ENCODE measurements at regions not wholly inside any gene's neighbourhood (a gene's known extent, or its start where the extent isn't known, plus 50 kb on each side); places are given as distances from the start of the nearest gene placed in this dataset.
A peak's percentile ranks its signal among the peaks of the same experiment; 100 is the strongest.
"Not testable (repeated sequence)": the region's sequence is repeated elsewhere in the genome, so short reads cannot be mapped to it uniquely, and the experiment has no call there.

DNA sequence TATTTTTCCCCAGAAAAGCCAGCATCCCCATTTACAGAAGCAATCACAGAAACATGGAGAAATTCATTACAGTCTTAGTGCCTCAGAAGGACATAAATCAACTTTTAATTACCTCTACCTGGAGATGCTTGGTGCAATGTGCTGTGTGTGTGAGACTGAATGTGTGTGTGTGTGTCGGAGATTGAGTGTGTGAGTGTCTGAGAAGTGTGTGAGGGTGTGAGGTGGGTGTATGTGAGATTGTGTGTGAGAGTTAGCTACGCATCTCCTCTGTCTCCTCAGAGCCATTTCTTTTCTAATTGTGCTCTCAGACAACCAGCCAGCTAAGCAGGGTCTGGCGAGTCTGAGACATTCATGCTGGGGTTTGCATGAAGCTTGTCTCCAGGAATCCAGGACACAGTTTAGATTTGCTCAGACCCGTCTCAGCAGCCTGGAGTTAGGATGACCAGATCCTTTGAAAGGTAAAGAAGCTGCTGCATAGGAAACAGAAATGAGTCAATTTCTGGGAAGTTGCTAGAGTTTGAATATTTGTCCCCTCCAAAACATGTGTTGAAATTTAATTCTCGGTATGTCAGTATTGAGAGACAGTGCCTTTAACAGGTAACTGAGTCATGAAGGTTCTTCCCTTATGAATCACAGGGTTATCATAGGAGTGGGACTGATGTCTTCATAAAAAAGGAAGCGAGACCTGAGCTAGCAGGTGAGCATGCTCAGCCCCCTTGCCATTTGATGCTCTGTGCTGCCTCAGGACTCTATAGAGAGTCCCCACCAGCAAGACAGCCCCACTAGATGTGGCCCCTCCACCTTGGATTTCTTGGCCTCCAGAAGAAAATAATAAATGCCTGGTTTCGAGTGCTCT is 199.0 kb upstream of the PLGLB2 start:
- peak; percentile 57 for ATAC-seq

DNA sequence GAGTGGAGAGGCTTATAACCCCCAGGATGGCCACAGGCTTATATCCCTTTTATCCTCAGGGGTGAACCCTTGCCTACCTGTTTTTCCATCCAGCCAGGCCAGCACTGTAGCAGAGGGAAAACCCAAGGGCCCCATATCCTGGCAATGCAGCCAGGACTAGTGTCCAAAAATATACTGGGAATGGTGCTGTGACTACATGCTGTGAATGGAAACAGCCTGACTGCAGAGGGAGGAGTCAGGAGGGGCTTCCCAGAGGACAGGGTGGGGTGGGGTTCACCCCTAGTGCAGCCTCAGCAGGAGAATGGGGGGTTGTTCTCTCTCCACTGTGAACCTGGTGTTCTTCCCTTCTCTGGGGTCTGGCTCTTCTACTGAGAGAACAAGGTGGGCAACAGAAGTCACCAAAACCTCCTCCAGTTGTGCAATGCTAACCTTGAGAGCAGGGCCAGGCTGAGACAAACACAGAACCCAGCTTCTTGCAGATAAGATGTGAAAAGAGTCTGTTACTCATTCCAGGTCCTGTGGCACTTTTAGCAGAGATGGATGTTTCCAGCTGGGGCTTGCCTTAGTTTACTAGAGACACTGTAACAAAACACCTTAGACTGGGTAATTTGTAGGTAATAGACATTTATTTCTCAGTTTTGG is 198.2 kb upstream of the PLGLB2 start:
- peak; percentile 28 for ATAC-seq

DNA sequence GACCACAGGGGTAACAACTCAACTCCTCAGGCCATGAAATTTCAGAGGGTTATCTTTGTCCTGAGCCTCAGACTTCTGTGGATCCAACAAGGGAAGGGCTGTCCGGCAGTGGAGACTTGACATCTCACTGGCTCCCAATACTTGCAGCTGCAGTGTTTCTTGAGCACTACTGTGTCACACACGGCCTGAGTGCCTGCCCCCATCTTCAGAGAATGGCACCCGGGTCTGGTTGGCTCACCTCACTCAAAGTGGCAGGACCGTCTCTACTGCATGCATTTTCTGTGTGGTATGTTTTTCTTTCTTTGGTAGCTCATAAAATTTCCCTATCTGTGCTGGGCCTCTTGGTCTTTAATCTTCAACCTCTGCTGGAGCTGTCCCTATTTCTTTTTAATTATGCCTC is 193.2 kb upstream of the PLGLB2 start:
- not testable (repeated sequence) for ATAC-seq

DNA sequence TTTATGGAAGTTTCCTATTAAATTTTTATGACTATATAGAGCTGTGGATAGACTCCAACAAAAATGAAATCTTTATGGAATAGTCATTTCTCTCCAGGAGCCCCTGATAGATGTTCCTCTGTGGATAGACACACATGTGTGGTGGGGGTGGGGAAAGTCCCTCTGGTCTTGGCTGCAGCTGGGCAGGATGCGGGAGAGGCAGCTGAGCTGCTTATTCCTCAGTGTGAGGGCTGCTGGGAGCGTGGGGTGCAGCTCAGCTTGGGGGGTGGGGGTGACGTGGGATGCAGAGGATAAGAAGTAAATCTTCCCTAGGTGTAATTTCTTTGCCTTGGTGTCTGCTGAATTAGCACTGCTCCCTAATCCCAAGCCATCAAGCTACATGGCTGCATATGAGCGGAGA is 192.8 kb upstream of the PLGLB2 start:
- not testable (repeated sequence) for ATAC-seq

DNA sequence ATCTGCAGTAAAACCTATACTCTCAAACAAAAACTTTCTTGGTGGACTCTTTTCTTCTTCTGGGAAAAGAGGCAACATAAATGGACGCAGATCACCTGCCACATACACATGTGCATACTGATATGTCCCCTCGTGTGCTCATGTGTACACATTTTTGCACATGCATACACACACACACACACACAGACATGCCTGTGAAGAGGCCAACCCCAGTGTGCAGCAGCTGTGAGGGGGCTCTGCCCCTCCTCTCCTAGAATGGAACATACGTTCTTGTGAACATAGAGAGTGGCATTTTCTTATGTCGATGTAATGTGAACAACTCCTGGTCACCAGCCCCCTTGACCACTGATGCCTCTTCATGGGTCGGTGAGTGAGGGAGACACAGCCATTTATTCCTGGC is 188.9 kb upstream of the PLGLB2 start:
- peak; percentile 15 for ATAC-seq

DNA sequence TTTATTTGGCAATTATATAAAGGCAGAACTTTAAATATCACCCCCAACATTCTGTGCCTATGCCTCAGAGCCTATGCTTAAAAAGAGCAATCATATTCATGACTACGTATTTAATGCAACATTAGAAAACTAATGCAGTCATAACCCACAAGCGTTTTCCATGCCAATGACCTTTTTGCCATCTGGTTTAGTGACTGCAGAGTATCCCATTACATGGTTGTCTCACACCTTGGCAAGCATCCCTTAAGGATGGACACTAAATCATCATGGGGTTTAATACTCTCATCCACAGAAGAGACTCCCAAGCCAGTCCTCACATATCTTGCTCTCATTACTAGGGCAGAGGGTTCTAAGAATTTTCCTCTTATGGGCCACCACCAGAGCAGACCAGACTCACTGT is 188.2 kb upstream of the PLGLB2 start:
- ATAC-seq: not testable (repeated sequence)

DNA sequence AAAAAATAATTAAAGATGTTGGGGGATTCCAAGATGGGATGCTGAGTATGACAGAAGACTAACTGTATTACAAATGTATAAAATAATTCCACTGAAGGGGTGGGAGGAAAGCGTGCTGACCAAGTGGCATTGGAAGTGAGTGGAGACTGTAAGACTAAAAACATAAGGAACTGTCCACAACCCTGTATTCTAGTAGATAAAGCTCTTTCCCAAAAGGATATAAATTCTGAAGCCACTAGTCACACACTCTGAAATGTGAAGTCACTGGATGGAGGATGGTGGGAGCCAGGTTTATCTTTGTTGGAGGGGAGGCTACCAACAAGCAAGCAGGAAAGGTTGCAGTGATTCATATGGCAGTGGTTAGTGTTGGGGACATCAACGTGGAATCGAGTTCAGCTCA is 182.8 kb upstream of the PLGLB2 start:
- ATAC-seq: not testable (repeated sequence)

DNA sequence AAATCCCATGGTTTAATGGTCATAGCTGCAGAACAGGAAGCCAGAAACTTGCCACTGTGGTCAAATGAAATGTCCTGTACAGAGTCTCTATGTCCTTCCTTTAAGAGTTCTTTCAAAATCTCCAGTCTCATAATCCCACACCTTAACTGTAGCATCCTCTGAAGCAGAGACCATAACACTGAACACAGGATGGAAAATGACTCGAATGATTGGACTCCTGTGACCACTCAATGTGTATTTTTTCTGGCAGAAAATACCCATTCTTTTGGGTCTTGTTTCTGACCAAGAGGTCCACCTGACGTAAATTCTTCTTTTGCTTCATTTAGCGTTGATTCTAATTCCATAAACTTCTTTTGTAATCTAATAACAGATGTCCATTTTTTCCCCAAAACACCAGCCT is 181.4 kb upstream of the PLGLB2 start:
- ATAC-seq: not testable (repeated sequence)

DNA sequence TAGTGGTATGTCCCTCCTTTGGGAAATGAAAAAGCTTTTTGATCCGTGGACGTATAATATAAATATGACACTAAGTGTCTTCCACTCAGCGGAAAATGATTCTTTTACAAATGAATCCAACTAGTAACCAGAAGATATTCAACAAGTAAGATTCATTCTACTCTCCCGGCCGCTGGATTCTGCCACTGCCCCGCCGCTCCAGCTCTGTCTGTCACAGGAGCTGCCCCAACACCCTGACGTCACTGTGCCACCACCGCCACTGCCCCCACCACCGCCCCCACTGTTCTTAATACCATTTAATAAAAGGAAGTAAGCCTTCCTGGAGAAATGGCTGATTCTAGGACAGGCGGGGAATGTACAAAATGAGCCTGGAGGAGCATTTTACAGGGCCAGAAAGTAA is 180.8 kb upstream of the PLGLB2 start:
- ATAC-seq: not testable (repeated sequence)

DNA sequence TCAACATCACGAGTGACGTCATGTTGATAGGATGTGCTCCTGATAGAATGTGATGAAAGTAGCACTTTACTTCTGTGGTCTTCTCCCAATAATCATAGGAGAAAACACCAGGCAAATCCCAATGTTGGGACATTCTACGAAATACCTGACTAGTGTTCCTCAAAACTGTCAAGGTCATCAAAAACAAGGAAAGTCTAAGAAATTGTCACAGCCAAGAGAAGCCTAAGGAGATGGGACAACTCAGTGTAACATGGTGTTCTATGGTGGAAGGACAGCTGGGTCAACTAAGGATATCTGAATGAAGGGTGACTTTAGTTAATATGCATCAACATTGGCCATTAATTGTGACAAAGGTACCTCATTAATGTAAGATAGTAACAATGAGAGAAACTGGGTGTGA is 180.0 kb upstream of the PLGLB2 start:
- not testable (repeated sequence) for ATAC-seq

DNA sequence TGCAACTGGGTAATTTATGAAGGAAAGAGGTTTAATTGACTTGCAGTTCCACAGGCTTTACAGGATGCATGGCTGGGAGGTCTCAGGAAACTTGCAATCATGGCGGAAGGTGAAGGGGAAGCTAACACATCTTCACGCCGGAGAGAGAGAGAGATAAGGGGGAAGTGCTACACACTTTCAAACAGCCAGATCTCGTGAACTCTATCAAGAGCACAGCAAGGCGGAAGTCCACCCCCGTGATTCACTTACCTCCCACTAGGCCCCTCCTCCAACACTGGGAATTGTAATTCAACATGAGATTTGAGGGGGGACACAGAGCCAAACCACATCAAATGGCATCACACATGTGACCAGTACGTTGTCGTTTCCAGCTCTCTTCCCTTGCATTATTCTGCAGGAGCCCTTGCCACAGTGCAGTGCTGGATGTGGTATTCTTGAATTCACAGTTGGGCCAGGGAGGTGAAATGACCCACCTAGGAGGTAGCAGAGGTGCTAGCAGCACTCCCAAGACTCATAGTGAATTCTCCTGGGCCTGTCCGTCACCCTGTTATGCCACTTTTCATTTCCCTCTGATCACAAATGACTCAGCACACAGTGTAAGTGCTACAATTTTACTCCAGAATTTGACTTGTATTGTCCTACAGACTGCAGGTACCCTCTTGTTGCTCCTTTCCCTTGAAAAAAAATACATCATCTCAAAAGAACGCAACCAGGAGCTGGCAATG is 179.2 kb upstream of the PLGLB2 start:
- ATAC-seq: not testable (repeated sequence)

DNA sequence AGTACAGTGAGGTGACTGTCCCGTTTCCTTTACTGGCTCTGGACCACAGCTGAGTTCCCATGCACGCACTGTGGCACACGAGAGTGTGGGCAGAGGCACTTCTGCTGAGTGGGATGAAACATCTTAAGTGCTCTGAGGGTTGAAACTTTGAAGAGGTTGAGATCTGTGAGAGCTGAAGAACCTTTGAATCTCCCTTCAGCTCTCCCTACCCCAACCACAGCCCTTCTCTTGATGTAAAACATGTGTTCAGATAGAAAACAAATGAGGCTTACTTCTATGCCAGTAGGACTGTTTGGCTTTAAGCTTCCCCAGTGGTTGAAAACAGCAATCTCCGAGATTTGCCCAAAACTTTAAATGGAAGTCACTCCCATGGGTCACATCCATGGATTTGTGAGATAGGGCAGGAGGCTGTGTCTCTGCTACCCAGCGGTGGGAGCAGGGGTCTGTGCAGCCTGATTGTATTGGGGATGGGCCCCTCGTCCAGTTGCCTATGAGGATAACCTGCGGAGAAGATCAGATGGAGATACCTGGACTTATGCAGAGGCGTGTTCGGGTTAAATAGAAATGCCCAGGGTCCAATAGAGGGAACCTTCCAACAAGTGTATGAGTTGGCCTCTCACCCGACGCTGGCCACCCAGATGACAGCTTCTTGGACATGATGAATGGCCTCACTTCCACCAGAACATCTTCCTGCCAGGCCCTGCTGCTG is 178.0 kb upstream of the PLGLB2 start:
- not testable (repeated sequence) for ATAC-seq

DNA sequence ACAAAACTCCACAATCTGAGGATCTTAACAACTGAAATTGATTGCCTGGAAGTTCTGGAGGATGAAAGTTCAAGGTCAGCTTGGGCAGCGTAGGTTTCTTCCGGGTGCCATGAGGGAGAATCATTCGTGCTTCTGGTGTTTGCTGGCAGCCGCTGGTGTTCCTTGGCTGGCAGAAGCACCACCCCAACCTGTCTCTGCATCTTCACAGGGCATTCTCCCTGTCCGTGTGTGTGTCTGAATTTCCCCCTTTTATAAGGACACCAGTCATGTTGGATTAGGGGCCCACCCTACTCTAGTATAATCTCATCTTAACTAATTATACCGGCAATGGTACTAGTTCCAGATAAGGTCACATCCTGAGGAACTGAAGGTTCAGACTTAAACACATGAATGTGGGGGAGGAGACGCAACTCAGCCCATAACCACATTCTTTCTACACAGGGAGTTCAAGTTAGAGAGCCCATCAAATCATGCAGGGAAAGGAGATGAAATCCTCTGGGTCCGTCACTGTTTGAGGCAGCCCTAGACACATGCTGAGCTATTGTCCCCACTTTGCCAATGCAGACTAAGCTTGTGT is 175.9 kb upstream of the PLGLB2 start:
- ATAC-seq: not testable (repeated sequence)

DNA sequence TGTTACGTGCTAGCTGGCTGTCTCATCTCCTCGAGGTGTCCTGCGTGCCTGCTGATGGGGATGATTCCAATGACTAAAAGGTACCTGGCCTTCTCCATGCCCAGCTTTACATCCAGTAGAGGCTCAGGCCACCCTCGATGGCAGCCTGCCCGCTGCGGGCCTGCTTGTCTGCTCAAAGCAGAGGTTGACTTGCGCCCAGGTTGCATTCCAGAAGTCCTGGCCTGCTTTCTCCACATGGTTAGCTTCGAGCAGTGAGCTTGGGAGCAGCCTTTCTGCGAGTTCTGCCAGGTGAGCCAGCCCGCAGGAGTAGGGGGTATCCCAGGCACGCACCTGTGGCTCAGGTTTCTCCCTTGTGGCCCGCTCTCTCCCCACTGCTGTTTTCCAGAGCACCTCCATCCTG is 175.0 kb upstream of the PLGLB2 start:
- not testable (repeated sequence) for ATAC-seq

DNA sequence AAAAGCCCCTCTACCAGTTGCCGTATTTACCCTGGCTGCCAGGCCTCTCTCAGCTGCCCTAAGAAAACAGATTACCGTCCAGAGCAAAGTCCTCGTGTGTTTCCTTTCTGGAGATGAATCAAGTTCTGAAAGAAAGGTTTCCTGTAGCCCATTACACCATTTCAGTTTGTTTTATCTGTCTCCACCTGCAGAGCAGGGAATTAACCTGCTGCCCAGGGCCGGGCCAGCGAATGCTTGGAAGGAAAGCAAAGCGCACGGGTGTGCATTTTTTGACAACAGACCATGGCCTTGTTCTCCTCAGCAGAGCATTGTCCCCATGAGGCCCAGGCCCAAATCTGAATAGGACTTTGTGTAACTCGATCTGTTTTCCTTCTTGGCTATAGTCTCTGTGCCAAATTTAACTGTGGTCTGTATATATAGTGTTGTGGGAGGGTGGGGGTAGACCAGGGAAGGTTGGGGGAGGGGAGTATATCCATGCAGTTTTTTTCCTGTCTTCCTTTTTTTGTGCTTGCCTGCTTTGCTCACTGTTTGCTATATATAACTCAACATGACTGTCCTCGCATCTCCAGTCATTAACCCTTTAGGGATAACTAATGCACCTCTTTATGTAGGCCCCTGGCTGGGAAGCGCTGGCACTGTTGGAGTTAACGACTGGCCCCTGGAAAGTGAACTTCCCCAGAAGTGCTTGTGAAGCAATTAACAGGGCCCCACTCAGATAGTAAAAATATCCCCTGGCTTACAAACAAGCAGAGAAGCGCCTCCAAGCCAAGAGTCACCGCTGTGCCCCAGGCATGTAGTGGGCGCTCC is 174.3 kb upstream of the PLGLB2 start:
- not testable (repeated sequence) for ATAC-seq

DNA sequence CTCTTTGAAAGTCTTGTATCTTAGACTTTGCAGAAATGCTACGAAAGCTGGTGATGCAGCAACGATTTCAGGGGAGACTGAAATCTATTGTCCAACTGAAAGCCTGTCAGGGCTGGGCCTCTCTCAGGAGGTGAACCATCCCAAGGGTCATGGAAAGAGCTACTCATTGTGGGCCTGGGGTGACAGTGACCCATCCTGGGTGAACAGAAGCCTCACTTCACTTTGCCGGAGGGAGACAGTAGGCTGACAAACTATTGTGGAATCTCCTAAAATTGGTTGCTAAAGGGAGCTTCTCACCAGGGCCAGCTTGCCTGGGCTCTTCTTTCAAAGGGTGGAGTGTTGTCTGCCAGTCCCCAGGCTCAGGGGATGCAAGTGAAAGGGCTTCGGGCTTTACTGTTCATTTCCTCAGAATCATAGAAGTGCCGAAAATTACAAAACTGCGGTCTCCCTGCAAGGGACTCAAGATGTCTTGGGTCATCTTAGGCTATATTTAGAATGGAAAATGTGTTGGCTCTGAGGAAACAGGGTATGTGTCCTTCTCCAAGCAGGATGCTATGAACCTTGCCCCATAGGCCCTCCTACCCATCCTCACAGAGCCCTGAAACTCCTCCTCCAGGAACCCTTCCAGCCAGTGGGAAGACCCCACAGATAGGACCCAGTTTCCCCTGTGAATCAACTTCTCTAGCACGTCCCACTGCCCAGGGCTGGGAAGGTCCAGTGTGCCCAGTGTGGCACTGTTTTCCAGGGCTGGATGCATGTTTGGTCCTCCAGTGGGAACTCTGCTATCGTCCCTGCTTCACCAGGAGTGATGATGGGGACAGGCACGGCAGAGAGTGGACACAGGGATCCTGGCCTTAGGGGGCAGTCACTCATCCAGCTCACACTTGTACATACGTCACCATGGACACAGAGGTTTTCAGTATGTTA is 173.4 kb upstream of the PLGLB2 start:
- ATAC-seq: not testable (repeated sequence)

DNA sequence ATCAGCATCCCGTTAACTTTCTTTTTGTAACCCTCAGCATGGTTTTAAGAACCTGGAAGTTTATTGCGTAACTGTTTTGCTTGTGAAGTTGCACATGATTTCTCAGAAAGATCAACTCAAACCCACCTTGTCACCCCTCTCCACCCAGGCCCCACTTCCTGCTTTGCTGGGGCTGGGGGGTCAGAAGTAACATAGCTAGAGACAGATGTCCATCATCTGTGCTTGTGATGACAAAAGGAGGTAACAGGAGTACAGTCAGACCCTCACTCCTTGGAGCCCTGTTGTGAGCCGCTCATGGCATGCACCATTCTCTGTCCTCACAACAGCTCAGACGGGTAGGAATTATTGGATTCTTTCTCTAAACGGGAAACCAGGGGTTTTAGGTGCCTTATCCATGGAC is 172.7 kb upstream of the PLGLB2 start:
- not testable (repeated sequence) for ATAC-seq

DNA sequence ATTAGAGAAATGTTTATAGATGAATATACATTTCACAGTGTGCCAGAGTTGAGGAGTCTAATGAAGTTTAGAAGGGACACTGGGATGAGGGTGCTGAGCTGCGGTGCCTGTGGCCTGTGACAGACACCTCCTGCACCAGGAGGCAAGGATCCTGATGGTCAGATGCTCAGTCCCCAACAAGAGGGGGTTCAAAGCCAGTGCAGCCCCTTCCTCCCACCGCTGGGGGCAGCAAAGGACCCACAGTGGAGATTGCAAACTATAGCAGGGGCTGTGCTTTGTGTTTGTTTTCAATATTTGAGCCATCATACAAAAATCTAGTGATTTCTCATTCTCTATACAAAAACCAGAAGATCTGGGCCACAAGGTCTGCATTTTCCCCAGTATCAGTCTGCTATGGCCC is 170.5 kb upstream of the PLGLB2 start:
- not testable (repeated sequence) for ATAC-seq

DNA sequence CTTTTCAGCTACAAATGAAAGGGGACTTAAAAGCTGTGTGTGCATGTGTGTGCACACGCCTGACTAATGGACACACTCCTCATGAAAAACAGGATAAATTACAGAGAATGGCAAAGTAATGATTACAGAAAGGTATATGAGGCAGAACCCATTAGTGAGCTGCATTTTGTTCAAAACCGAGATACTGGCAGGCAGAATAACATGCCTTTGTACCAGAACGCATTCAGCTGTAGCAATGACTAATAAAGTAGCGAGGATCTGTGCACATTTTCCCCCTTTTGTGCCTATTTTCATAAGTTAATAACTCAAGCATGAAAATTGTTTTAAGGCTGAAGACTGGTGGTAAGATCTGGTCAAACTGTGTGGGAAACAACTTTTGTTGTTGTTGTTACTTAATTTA is 165.7 kb upstream of the PLGLB2 start:
- peak; percentile 45 for ATAC-seq

DNA sequence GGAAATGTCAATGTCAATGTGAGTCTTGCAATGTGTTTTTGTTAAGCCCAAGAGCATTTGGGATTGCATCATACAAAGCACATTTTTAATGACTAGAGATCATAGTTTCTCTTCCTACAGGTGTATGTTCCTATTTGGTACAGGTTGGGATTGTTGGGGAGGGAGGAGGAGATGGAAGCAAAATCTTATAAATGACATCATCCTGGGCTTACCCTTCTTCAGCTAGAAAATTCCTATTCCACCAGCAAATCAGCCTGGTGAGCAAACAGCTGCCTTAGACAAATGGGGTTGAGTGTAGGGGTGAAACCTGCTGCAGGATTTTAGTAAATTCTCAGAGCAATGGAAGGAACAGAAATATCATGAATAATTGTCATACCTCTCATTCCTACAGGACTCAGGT is 165.3 kb upstream of the PLGLB2 start:
- ATAC-seq: peak; percentile 54
